Non-pigmented ciliary epithelial cell (primary cell): ENCODE measurements at regions not wholly inside any gene's neighbourhood (a gene's known extent, or its start where the extent isn't known, plus 50 kb on each side); places are given as distances from the start of the nearest gene placed in this dataset.
"Not testable (repeated sequence)": the region's sequence is repeated elsewhere in the genome, so short reads cannot be mapped to it uniquely, and the experiment has no call there.

Source experiments
- DNase-seq: peaks from one replicate; pipeline ENCODE4 v3.0.0-alpha.2; 2010; ENCODE audit warnings: low read depth

DNA sequence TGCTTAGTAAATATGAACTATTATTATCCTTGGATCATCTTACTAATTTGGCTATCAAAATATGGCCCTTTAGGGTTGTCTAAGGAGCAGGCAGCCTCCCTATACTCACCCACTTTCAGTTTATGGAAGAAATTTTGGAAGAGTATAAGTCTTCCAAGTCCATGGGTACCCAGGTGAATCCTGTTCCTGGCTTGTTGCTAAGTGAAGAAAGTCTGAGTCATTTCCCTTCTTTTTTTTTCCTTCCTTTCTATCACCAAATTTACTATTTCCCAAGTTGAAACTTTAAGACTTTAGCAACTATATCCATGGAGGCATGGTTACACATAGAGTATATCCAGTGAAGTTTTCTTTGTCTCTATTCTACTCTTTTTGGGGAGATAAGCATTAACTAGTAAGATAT, 184.0 kb upstream of the ACTBL2 start:
- DNase-seq, result no peak

DNA sequence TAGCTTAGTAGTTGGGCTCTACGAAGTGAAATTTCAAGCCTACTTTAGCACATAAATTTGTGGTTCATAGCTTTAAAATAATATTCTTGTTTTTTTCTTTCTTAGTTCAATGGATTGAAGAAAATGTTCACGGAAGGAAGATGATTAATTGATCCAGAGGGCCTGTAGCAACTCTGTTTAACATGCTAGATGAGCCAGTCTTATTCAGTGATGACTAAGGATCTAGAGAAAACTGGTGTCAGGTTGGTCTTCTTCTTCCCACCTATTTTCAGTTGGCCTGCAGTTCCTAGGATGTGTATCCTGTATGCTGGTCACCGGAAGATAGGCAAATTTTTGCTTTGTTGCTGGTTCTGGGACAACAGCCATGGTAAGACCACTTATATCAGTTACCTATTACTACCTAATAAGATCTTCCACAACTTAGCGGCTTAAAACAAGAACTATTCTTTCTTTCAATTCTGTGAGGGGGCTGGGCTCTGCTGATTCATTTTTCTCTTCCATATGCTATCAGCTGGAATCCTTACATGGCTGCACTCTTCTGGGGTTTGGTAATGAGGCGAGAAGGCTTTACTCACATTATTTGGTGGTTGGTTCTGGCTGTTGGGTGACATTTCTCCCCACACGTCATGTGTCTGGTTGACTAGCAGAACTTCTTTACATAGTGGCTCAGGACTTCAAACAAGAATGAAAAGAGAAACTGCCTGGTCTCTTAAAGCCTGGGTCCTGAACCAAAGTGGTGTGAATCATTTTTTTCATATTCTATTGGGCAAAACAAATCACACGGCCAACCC, 182.7 kb upstream of the ACTBL2 start:
- no peak for DNase-seq

- no peak for DNase-seq
Observed at GRCh38 chr5:57664700-57665099, 182.1 kb upstream of the ACTBL2 start.

GRCh38 chr5:57663466-57663865, 180.9 kb upstream of the ACTBL2 start:
- no peak for DNase-seq

GRCh38 chr5:57662991-57663390, 180.4 kb upstream of the ACTBL2 start:
- no peak for DNase-seq

- DNase-seq, result no peak
Observed at GRCh38 chr5:57659886-57660285, 177.3 kb upstream of the ACTBL2 start.

DNA sequence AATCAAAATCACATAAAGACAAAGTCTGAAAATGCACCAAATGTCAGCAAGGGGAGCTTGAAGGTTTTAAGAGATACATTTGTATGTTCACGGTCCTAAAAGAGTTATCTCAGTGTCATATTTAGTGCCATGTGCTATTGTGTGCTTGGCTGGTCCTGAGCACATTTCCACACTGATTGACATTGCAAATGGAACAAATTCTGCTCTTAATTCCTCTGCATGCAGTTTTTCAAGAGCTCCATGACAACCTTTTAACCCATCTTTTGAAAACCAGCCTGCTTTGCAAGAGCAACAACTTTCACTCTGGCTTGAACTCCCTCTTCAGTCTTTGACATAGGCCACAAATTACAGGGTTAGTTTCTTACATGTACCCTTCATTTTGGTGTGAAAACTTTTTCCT, 175.4 kb upstream of the ACTBL2 start:
- DNase-seq, result no peak

GRCh38 chr5:57655228-57655627, 172.6 kb upstream of the ACTBL2 start:
- DNase-seq, result no peak

- no peak for DNase-seq
Observed at GRCh38 chr5:57653636-57654290, 171.2 kb upstream of the ACTBL2 start.

DNA sequence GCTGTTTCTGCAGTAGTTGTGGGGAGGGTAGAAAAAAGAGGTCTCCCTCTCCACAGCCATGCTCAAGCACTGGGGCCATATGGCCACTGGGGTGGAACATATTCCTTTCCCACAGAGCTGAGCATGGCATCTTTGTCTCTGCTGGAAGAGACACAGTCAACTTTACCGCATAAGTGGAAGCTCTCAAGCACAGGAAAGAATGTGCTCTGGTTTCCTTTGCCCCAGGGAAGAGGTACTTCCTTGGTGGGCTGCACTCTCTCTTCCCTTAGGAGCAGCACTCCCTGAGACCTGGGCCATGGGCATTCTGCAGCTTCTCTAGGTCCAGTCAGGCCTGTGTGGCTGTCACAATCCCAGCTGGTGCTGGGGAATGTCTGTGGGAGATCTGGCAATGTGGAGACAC, 168.5 kb upstream of the ACTBL2 start:
- no peak for DNase-seq

DNA sequence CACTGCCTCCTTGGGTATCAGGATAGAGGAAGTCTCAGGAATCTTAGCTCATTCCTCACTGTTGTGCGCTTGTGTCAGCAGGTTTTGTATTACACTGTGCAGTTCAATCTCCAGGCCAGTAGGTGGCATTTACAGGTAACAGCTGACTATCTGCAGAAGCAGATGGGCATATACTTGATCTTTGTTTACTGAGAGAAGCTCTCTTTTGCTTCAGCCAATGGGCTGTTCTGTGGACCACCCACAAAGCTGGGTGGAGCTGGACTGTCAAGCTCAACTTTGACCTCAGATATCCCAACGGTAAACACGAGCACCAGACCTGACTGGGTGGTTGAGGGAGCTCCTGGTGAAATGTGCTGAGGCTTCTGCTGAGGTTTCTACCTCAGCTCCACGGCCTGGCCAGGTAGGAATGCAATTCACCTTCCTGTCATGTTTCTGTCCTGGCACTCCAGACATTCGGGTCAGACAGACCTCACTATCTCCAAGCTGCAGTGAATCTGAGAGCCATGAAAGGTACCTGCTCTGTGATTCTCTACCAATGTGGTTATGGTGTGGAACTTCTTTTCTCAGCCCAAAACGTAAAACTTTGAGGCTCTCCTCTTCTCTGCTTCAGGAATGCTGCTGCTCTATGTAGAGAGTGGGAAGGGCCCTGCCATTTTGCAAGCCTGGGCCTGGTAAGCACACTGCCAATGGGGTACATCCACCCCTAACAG, 167.9 kb upstream of the ACTBL2 start:
- DNase-seq, result peak; percentile 35

DNA sequence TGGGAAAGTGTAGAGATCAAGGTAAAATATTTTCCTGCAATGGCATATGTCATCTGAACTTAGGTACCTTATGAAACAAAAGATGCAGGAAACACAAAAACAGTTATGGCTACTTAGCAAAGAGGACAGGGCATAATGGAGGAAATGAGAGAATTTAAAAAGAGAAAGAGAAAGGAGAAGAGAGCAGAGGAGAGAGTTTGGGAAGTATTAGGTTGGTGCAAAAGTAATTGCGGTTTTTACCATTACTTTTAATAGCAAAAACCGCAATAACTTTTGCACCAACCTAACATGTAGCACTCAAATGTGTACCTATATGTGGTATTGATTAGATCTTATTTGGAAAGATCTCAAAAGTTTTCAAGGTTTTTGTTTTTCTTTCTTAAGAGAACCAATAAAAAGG, 160.1 kb upstream of the ACTBL2 start:
- no peak for DNase-seq

DNA sequence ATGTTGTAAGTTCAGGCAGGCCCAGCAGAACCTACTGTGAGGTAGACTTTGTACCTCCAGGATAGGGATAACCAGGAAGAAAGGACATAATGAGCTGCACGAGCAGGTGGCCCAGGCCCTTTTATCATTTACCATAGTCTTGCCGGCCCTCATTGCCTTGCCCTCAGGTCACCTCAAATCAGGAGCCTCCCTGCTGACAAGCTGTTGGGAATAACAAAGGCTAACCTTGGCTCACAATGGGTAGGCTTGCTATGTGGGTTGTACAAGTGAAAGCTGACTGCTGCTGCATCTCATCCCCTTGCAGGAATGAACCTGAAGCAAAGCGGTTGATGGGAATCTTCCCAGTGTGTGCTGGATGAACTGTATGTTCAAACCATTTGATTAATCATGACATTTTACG, 159.5 kb upstream of the ACTBL2 start:
- DNase-seq, result no peak

GRCh38 chr5:57635146-57635777, 152.7 kb upstream of the ACTBL2 start:
- no peak for DNase-seq

- no peak for DNase-seq
Observed at GRCh38 chr5:57632937-57633336, 150.3 kb upstream of the ACTBL2 start.

GRCh38 chr5:57631139-57631538, 148.5 kb upstream of the ACTBL2 start:
- DNase-seq, result not testable (repeated sequence)

- DNase-seq, result no peak
Observed at GRCh38 chr5:57627661-57628060, 145.1 kb upstream of the ACTBL2 start.

- DNase-seq, result no peak
Observed at GRCh38 chr5:57626703-57627102, 144.1 kb upstream of the ACTBL2 start.

GRCh38 chr5:57621624-57622023, 139.0 kb upstream of the ACTBL2 start:
- DNase-seq, result no peak

GRCh38 chr5:57618767-57619381, 136.3 kb upstream of the ACTBL2 start:
- no peak for DNase-seq

DNA sequence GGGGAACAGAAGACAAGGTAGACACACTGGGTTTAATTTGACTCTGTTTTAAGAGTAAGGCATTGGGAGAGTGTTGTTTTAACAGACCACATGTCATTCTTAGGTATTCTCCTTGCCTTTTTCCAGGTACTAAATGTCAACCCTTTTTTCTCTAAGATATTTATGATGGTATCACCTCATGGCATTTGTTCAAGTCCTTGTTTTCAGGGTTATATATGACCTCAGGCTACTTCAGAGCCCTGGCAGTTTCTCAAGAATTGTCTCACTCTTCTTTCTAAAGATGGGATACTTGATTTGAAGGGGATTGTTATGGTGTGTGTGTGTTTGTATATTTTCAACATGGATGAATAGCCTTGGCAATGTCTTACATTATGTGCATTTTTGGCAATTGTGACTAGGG, 131.1 kb upstream of the ACTBL2 start:
- DNase-seq, result no peak

DNA sequence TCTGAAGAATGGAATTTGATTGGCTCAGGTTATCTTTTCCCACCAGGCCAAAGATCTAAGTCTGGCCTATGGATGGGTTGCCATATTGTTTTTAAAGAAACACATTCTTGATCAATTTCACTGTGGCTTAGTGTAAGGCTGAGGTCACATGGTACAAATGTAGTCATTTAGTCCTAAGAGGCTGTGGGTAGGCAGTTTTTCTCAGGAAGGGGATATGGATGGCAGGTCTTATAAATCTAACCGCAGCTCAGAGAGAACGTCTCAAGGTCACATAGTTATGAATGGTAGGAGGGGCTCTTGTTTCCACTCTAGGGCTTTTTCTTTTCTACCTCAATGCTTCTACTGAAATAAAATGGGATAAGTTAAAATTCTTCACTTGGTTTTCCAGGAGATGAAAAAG, 128.6 kb upstream of the ACTBL2 start:
- DNase-seq, result no peak
